Mammary epithelial cell (primary cell): ENCODE measurements at regions not wholly inside any gene's neighbourhood (a gene's known extent, or its start where the extent isn't known, plus 50 kb on each side); places are given as distances from the start of the nearest gene placed in this dataset.

Experiments
- CTCF ChIP-seq, 2 donors: IDR thresholded peaks in 1 of 2; conservative IDR thresholded peaks in 1 of 2; 2 replicates each; pipeline ENCODE4 v1.5.1; 2011 to 2012; ENCODE audit warnings: inconsistent platforms in 2 of 2, low read length in 2 of 2, mild to moderate bottlenecking in 2 of 2, control low read depth in 1 of 2, low read depth in 1 of 2; ENCODE audit not compliant: insufficient read depth in 1 of 2; ENCODE audit errors: extremely low read depth in 1 of 2
- EZH2 ChIP-seq: IDR thresholded peaks from 2 replicates; pipeline ENCODE4 v1.6.1; 2012; ENCODE audit warnings: low read length, inconsistent platforms, borderline replicate concordance

GRCh38 chr1:98502937-98503336 is 158.6 kb upstream of the SNX7 start:
- TF ChIP-seq CTCF (conservative IDR thresholded peaks at IDR 0.05 in 1 of 2, IDR thresholded peaks at IDR 0.05 in 1 of 2; ENCODE audit: extremely low read depth in 1 of 2, insufficient read depth in 1 of 2, low read depth in 1 of 2, low read length in 2 of 2) = no peak
- TF ChIP-seq EZH2 = no peak
